Medulla oblongata (tissue), 1 donor: ENCODE measurements at regions not wholly inside any gene's neighbourhood (a gene's known extent, or its start where the extent isn't known, plus 50 kb on each side); places are given as distances from the start of the nearest gene placed in this dataset.
"Not testable (repeated sequence)": the region's sequence is repeated elsewhere in the genome, so short reads cannot be mapped to it uniquely, and the experiment has no call there.

Experiments
- DNase-seq: peaks from one replicate; pipeline ENCODE4 v3.0.0-alpha.2; 2015; ENCODE audit errors: extremely low spot score

- DNase-seq, result no peak
Observed at GRCh38 chr4:115657991-115658650, 544.7 kb upstream of the NDST4 start.

- DNase-seq, result no peak
Observed at GRCh38 chr4:115655626-115656025, 542.2 kb upstream of the NDST4 start.

GRCh38 chr4:115648786-115649185 is 535.4 kb upstream of the NDST4 start:
- no peak for DNase-seq

- no peak for DNase-seq
Observed at GRCh38 chr4:115629270-115629669, 515.9 kb upstream of the NDST4 start.

- DNase-seq, result no peak
Observed at GRCh38 chr4:115609631-115610030, 496.2 kb upstream of the NDST4 start.

- no peak for DNase-seq
Observed at GRCh38 chr4:115607311-115607710, 493.9 kb upstream of the NDST4 start.

- no peak for DNase-seq
Observed at GRCh38 chr4:115596265-115597001, 483.0 kb upstream of the NDST4 start.

GRCh38 chr4:115580901-115581300 is 467.5 kb upstream of the NDST4 start:
- no peak for DNase-seq

- DNase-seq, result no peak
Observed at GRCh38 chr4:115575851-115576250, 462.4 kb upstream of the NDST4 start.

- DNase-seq, result no peak
Observed at GRCh38 chr4:115562506-115562905, 449.1 kb upstream of the NDST4 start.

GRCh38 chr4:115548123-115548522 is 434.7 kb upstream of the NDST4 start:
- no peak for DNase-seq

GRCh38 chr4:115537387-115537786 is 424.0 kb upstream of the NDST4 start:
- no peak for DNase-seq

GRCh38 chr4:115529126-115529525 is 415.7 kb upstream of the NDST4 start:
- DNase-seq, result no peak

- not testable (repeated sequence) for DNase-seq
Observed at GRCh38 chr4:115519476-115519875, 406.1 kb upstream of the NDST4 start.

- DNase-seq, result no peak
Observed at GRCh38 chr4:115515772-115516171, 402.4 kb upstream of the NDST4 start.

GRCh38 chr4:115515366-115515765 is 401.9 kb upstream of the NDST4 start:
- no peak for DNase-seq

- DNase-seq, result no peak
Observed at GRCh38 chr4:115514675-115515074, 401.3 kb upstream of the NDST4 start.

GRCh38 chr4:115505326-115505725 is 391.9 kb upstream of the NDST4 start:
- no peak for DNase-seq

GRCh38 chr4:115501656-115502055 is 388.2 kb upstream of the NDST4 start:
- DNase-seq, result no peak

- DNase-seq, result not testable (repeated sequence)
Observed at GRCh38 chr4:115493770-115494169, 380.4 kb upstream of the NDST4 start.

GRCh38 chr4:115491686-115492085 is 378.3 kb upstream of the NDST4 start:
- DNase-seq, result no peak

- no peak for DNase-seq
Observed at GRCh38 chr4:115489279-115489678, 375.9 kb upstream of the NDST4 start.

GRCh38 chr4:115485402-115485801 is 372.0 kb upstream of the NDST4 start:
- no peak for DNase-seq
